PC-9 (cell line): ENCODE measurements at regions not wholly inside any gene's neighbourhood (a gene's known extent, or its start where the extent isn't known, plus 50 kb on each side); places are given as distances from the start of the nearest gene placed in this dataset.
"Not testable (repeated sequence)": the region's sequence is repeated elsewhere in the genome, so short reads cannot be mapped to it uniquely, and the experiment has no call there.

Source experiments
- BruUV-seq: library from RNA; stranded (reverse); fragments of 400-500 nt; replicated peaks from 2 replicates; lab custom pipeline; 2021; lab: Mats Ljungman, UMichigan
- CTCF ChIA-PET: fragments of 300-600 bp; sonication (Branson Sonifier 250); formaldehyde crosslinking; loops from one replicate; lab custom pipeline; 2022; ENCODE audit warnings: antibody characterized with exemption; lab: Charles Lee
- POLR2A ChIA-PET: fragments of 300-600 bp; sonication (Branson Sonifier 250); formaldehyde crosslinking; loops from one replicate; lab custom pipeline; 2022; ENCODE audit warnings: antibody characterized with exemption; ENCODE audit not compliant: unreplicated experiment; lab: Charles Lee
- DNase-seq, 2 experiments: peaks; one replicate each; pipeline versions ENCODE4 v3.0.0 to v3.0.0-alpha.2; 2015 to 2022; ENCODE audit warnings: mixed read lengths in 1 of 2
- H2AFZ ChIP-seq: fragments of 200-600 bp; sonication (generic); 2 replicates; pipeline ENCODE4 v1.8.1; 2017; ENCODE audit warnings: antibody characterized with exemption
- H3F3A ChIP-seq: fragments of 200-600 bp; sonication (generic); 2 replicates; pipeline ENCODE4 v1.8.1; 2017; ENCODE audit warnings: antibody characterized with exemption, mild to moderate bottlenecking, low read depth; ENCODE audit not compliant: insufficient read depth
- H3K27ac ChIP-seq: fragments of 200-600 bp; sonication (generic); 2 replicates; pipeline ENCODE4 v1.6.1; 2016; ENCODE audit warnings: mixed run types
- H3K27me3 ChIP-seq: fragments of 200-600 bp; sonication (generic); 2 replicates; pipeline ENCODE4 v1.6.1; 2016; ENCODE audit warnings: low read depth, mixed run types; ENCODE audit not compliant: insufficient read depth
- H3K36me3 ChIP-seq: fragments of 200-600 bp; sonication (generic); 2 replicates; pipeline ENCODE4 v1.6.1; 2016; ENCODE audit warnings: low read depth, mixed run types
- H3K4me1 ChIP-seq: fragments of 200-600 bp; sonication (generic); replicated peaks from 2 replicates; pipeline ENCODE4 v1.6.1; 2016; ENCODE audit warnings: mixed run types; ENCODE audit not compliant: insufficient read depth
- H3K4me2 ChIP-seq: fragments of 200-600 bp; sonication (generic); 2 replicates; pipeline ENCODE4 v1.6.1; 2017; ENCODE audit warnings: mixed run types
- H3K4me3 ChIP-seq: fragments of 200-600 bp; sonication (generic); 2 replicates; pipeline ENCODE4 v1.6.1; 2016; ENCODE audit warnings: mixed run types
- H3K79me2 ChIP-seq: fragments of 200-600 bp; sonication (generic); 2 replicates; pipeline ENCODE4 v1.6.1; 2017; ENCODE audit warnings: low read depth, mixed run types
- H3K9me2 ChIP-seq: fragments of 200-600 bp; sonication (generic); 2 replicates; pipeline ENCODE4 v1.8.1; 2017; ENCODE audit warnings: mild to moderate bottlenecking; ENCODE audit not compliant: insufficient read depth
- H3K9me3 ChIP-seq: fragments of 200-600 bp; sonication (generic); 2 replicates; pipeline ENCODE4 v1.8.1; 2016; ENCODE audit warnings: low read depth; ENCODE audit not compliant: insufficient read depth
- H4K20me1 ChIP-seq: fragments of 200-600 bp; sonication (generic); 2 replicates; pipeline ENCODE4 v1.8.1; 2017; ENCODE audit not compliant: insufficient read depth
- CTCF ChIP-seq: fragments of 200-600 bp; sonication (generic); conservative IDR thresholded peaks from 2 replicates; pipeline ENCODE4 v1.6.1; 2017; ENCODE audit warnings: mixed run types, antibody characterized with exemption, mild to moderate bottlenecking, moderate library complexity
- EZH2 ChIP-seq: fragments of 200-600 bp; sonication (generic); IDR thresholded peaks from 2 replicates; pipeline ENCODE4 v1.8.0; 2017; ENCODE audit warnings: antibody characterized with exemption, low read depth
- intact Hi-C: fragments of 100-400 bp; cut with micrococcal nuclease; formaldehyde crosslinking; loops from one replicate; pipeline ENCODE4 v1.10.0; 2022; ENCODE audit not compliant: unreplicated experiment

- TF ChIP-seq CTCF (no peak), EZH2 (no peak)
- POLR2A ChIA-PET: no interaction called here
- H3K36me3 ChIP-seq: no peaks in the 10 kb centered on the region
- H4K20me1 ChIP-seq: no peaks in the 10 kb centered on the region
- CTCF ChIA-PET: no interaction called here
- no peaks in the 10 kb centered on the region for H3K4me1 ChIP-seq
- no peaks in the 10 kb centered on the region for H3K79me2 ChIP-seq
- H3K9me3 ChIP-seq: no peaks in the 10 kb centered on the region
- H3K27ac ChIP-seq: no peak overlapping the region
- intact Hi-C loops: no loop called here
- BruUV-seq: no TSS peak
- no peaks in the 10 kb centered on the region for H3K9me2 ChIP-seq
- no peak overlapping the region for H3K4me2 ChIP-seq
- H3K4me3 ChIP-seq: no peak overlapping the region
- H3K27me3 ChIP-seq: no peaks in the 10 kb centered on the region
- no peak for DNase-seq
- H2AFZ ChIP-seq: no peak overlapping the region
- no peaks in the 10 kb centered on the region for H3F3A ChIP-seq
Observed at GRCh38 chrX:66988331-66988730, 349.5 kb upstream of the EDA2R start.

DNA sequence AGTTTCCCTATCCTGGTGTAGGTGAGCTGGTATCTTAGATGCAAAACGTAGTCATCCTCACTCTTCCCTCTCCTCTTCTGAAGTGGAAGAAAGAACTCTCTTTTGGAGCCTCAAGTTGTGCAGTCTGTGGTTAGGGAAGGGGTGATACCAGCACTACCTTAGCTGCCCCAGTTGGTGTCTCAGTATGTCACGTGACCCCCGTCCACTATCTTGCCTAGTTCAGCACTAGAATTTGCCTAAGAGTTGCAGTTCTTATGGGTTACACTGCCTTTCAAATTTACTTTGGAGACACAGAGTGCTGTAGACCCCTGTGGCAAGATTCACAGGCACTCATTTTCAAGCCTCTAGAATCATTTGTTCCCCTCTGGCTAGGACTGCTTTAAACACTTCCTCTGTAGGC is 322.8 kb upstream of the EDA2R start:
- H3K4me2 ChIP-seq: no peak overlapping the region
- no peaks in the 10 kb centered on the region for H3F3A ChIP-seq
- no peaks in the 10 kb centered on the region for H3K9me3 ChIP-seq
- H3K79me2 ChIP-seq: no peaks in the 10 kb centered on the region
- no peaks in the 10 kb centered on the region for H3K9me2 ChIP-seq
- H3K27me3 ChIP-seq: no peaks in the 10 kb centered on the region
- H3K36me3 ChIP-seq: no peaks in the 10 kb centered on the region
- POLR2A ChIA-PET: no interaction called here
- TF ChIP-seq EZH2: no peak
- CTCF ChIA-PET: no interaction called here
- H3K4me3 ChIP-seq: no peak overlapping the region
- no peak overlapping the region for H2AFZ ChIP-seq
- no peak for DNase-seq
- no TSS peak for BruUV-seq
- no peak overlapping the region for H3K27ac ChIP-seq
- intact Hi-C loops: no loop called here
- no peaks in the 10 kb centered on the region for H4K20me1 ChIP-seq
- no peaks in the 10 kb centered on the region for H3K4me1 ChIP-seq

- no peak overlapping the region for H3K27ac ChIP-seq
- no peaks in the 10 kb centered on the region for H3K9me2 ChIP-seq
- TF ChIP-seq EZH2 (no peak), CTCF (no peak)
- H3K79me2 ChIP-seq: no peaks in the 10 kb centered on the region
- CTCF ChIA-PET: no interaction called here
- H2AFZ ChIP-seq: no peak overlapping the region
- H3K4me3 ChIP-seq: no peak overlapping the region
- intact Hi-C loops: no loop called here
- H4K20me1 ChIP-seq: no peaks in the 10 kb centered on the region
- no peaks in the 10 kb centered on the region for H3F3A ChIP-seq
- H3K27me3 ChIP-seq: no peaks in the 10 kb centered on the region
- DNase-seq: no peak
- POLR2A ChIA-PET: no interaction called here
- BruUV-seq: no TSS peak
- no peaks in the 10 kb centered on the region for H3K9me3 ChIP-seq
- H3K36me3 ChIP-seq: no peaks in the 10 kb centered on the region
- H3K4me2 ChIP-seq: no peak overlapping the region
- no peaks in the 10 kb centered on the region for H3K4me1 ChIP-seq
Observed at GRCh38 chrX:66931713-66932112, 292.8 kb upstream of the EDA2R start.

- CTCF ChIA-PET, H3K36me3 ChIP-seq, POLR2A ChIA-PET, H3K9me3 ChIP-seq, H3K27me3 ChIP-seq, H3K9me2 ChIP-seq, H4K20me1 ChIP-seq, H2AFZ ChIP-seq, H3K4me3 ChIP-seq, intact Hi-C loops, BruUV-seq, H3K4me2 ChIP-seq, H3K27ac ChIP-seq, H3K4me1 ChIP-seq, DNase-seq, H3K79me2 ChIP-seq, H3F3A ChIP-seq: not testable (repeated sequence)
Observed at GRCh38 chrX:66930516-66930915, 291.6 kb upstream of the EDA2R start.
